ENCODE measurements at regions not wholly inside any gene's neighbourhood (a gene's known extent, or its start where the extent isn't known, plus 50 kb on each side); places are given as distances from the start of the nearest gene placed in this dataset.

GRCh38 chr4:81684352-81684751 is 212.6 kb upstream of the RASGEF1B start:
- TF ChIP-seq, protein P1, sequence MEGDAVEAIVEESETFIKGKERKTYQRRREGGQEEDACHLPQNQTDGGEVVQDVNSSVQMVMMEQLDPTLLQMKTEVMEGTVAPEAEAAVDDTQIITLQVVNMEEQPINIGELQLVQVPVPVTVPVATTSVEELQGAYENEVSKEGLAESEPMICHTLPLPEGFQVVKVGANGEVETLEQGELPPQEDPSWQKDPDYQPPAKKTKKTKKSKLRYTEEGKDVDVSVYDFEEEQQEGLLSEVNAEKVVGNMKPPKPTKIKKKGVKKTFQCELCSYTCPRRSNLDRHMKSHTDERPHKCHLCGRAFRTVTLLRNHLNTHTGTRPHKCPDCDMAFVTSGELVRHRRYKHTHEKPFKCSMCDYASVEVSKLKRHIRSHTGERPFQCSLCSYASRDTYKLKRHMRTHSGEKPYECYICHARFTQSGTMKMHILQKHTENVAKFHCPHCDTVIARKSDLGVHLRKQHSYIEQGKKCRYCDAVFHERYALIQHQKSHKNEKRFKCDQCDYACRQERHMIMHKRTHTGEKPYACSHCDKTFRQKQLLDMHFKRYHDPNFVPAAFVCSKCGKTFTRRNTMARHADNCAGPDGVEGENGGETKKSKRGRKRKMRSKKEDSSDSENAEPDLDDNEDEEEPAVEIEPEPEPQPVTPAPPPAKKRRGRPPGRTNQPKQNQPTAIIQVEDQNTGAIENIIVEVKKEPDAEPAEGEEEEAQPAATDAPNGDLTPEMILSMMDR (IDR thresholded peaks at IDR 0.05) = no peak
- TF ChIP-seq EZH2 (IDR thresholded peaks at IDR 0.05; ENCODE audit: borderline replicate concordance, insufficient read depth, low read depth, low read length, poor library complexity, severe bottlenecking) = no peak
